Endothelial cell (in vitro differentiated cells): ENCODE measurements at regions not wholly inside any gene's neighbourhood (a gene's known extent, or its start where the extent isn't known, plus 50 kb on each side); places are given as distances from the start of the nearest gene placed in this dataset.

ENCODE experiments used
- DNase-seq: peaks from one replicate; pipeline ENCODE4 v3.0.0; 2021; ENCODE audit warnings: low spot score
- H3K27ac Mint-ChIP-seq: one replicate; pipeline ENCODE4 v1.8.0; 2021; ENCODE audit warnings: mixed read lengths, inconsistent platforms; ENCODE audit not compliant: unreplicated experiment
- H3K27me3 Mint-ChIP-seq: one replicate; pipeline ENCODE4 v1.8.0; 2021; ENCODE audit warnings: mild to moderate bottlenecking, moderate library complexity, mixed read lengths, inconsistent platforms; ENCODE audit not compliant: unreplicated experiment
- H3K36me3 Mint-ChIP-seq: one replicate; pipeline ENCODE4 v1.8.0; 2021; ENCODE audit warnings: mild to moderate bottlenecking, low read depth, mixed read lengths, inconsistent platforms; ENCODE audit not compliant: unreplicated experiment
- H3K4me1 Mint-ChIP-seq: one replicate; pipeline ENCODE4 v1.8.0; 2021; ENCODE audit warnings: mild to moderate bottlenecking, mixed read lengths, inconsistent platforms; ENCODE audit not compliant: unreplicated experiment
- H3K4me3 Mint-ChIP-seq: one replicate; pipeline ENCODE4 v1.8.0; 2021; ENCODE audit warnings: mild to moderate bottlenecking, mixed read lengths, inconsistent platforms; ENCODE audit not compliant: unreplicated experiment
- H3K9me3 Mint-ChIP-seq: one replicate; pipeline ENCODE4 v1.8.0; 2021; ENCODE audit warnings: mixed read lengths, inconsistent platforms; ENCODE audit not compliant: unreplicated experiment
- CTCF ChIP-seq: fragments of 200-600 bp; sonication (generic); IDR thresholded peaks from one replicate; pipeline ENCODE4 v1.5.0; 2021; ENCODE audit warnings: antibody characterized with exemption; ENCODE audit not compliant: unreplicated experiment

- H3K27me3 Mint-ChIP-seq: no peaks in the 10 kb centered on the region
- H3K36me3 Mint-ChIP-seq: no peaks in the 10 kb centered on the region
- no peak overlapping the region for H3K27ac Mint-ChIP-seq
- no peaks in the 10 kb centered on the region for H3K4me1 Mint-ChIP-seq
- peaks cover 7% of the 10 kb centered on the region for H3K9me3 Mint-ChIP-seq
- DNase-seq: no peak
- no peak overlapping the region for H3K4me3 Mint-ChIP-seq
- no peak for TF ChIP-seq CTCF
Observed at GRCh38 chr5:35281613-35282012, 51.3 kb upstream of the PRLR start.
